SK-N-SH (cell line): ENCODE measurements at regions not wholly inside any gene's neighbourhood (a gene's known extent, or its start where the extent isn't known, plus 50 kb on each side); places are given as distances from the start of the nearest gene placed in this dataset.

ENCODE experiments used
- CTCF ChIA-PET: fragments of 300-600, 350-600 bp; formaldehyde crosslinking; extraction: SDS; loops from one replicate; lab custom pipeline; 2021; lab: Yijun Ruan, JAX
- POLR2A ChIA-PET: fragments of 350-600 bp; sonication (Branson Sonifier 250); formaldehyde crosslinking; extraction: SDS; loops from one replicate; lab custom pipeline; 2020; ENCODE audit warnings: antibody characterized with exemption, inconsistent platforms; lab: Yijun Ruan, JAX
- DNase-seq: peaks from one replicate; pipeline ENCODE4 v3.0.0; 2012
- H2AFZ ChIP-seq: fragments of 200-600 bp; sonication (generic); 2 replicates; pipeline ENCODE4 v1.8.1; 2016; ENCODE audit warnings: antibody characterized with exemption, mild to moderate bottlenecking, low read depth
- H3F3A ChIP-seq: fragments of 200-600 bp; sonication (generic); replicated peaks from 2 replicates; pipeline ENCODE3; 2016; ENCODE audit warnings: antibody characterized with exemption, mild to moderate bottlenecking; ENCODE audit not compliant: insufficient read depth
- H3K27ac ChIP-seq, 2 experiments: fragments of 200-500 bp in 1 of 2; fragments of 200-600 bp in 1 of 2; sonication (Bioruptor generic) in 1 of 2; sonication (generic), shearing (Covaris generic) in 1 of 2; 2 replicates each; pipeline versions ENCODE4 v1.5.1 to v1.6.1; 2014 to 2016; ENCODE audit warnings: low read depth in 2 of 2, inconsistent platforms in 1 of 2, low read length in 1 of 2, mild to moderate bottlenecking in 1 of 2, mixed read lengths in 1 of 2
- H3K27me3 ChIP-seq: fragments of 200-600 bp; sonication (generic), shearing (Covaris generic); 2 replicates; pipeline ENCODE4 v1.6.1; 2016; ENCODE audit warnings: mixed run types; ENCODE audit not compliant: insufficient read depth
- H3K36me3 ChIP-seq, 2 experiments: fragments of 200-500 bp in 1 of 2; fragments of 200-600 bp in 1 of 2; sonication (Bioruptor generic) in 1 of 2; sonication (generic) in 1 of 2; replicated peaks in 1 of 2; 2 replicates each; pipeline versions ENCODE3 to v1.5.1; 2014 to 2016; ENCODE audit warnings: low read length in 1 of 2, mild to moderate bottlenecking in 1 of 2; ENCODE audit not compliant: insufficient read depth in 2 of 2, control insufficient read depth in 1 of 2
- H3K4me1 ChIP-seq, 2 experiments: fragments of 200-500 bp in 1 of 2; fragments of 200-600 bp in 1 of 2; sonication (Bioruptor generic) in 1 of 2; sonication (generic), shearing (Covaris generic) in 1 of 2; 2 replicates each; pipeline versions ENCODE4 v1.5.1 to v1.6.1; 2014 to 2016; ENCODE audit warnings: low read depth in 1 of 2, low read length in 1 of 2, mixed run types in 1 of 2; ENCODE audit not compliant: insufficient read depth in 2 of 2, control insufficient read depth in 1 of 2
- H3K4me2 ChIP-seq: fragments of 200-600 bp; sonication (generic), shearing (Covaris generic); 2 replicates; pipeline ENCODE4 v1.6.1; 2017; ENCODE audit warnings: mixed run types
- H3K4me3 ChIP-seq, 2 experiments: fragments of 200-500 bp in 1 of 2; fragments of 200-600 bp in 1 of 2; sonication (Bioruptor generic) in 1 of 2; sonication (generic), shearing (Covaris generic) in 1 of 2; 2 replicates each; pipeline versions ENCODE4 v1.5.1 to v1.8.1; 2014 to 2016; ENCODE audit warnings: low read depth in 2 of 2, inconsistent platforms in 1 of 2, low read length in 1 of 2, mild to moderate bottlenecking in 1 of 2, mixed read lengths in 1 of 2, moderate library complexity in 1 of 2
- H3K79me2 ChIP-seq: fragments of 200-600 bp; sonication (generic); 2 replicates; pipeline ENCODE4 v1.8.1; 2017; ENCODE audit warnings: mild to moderate bottlenecking; ENCODE audit not compliant: insufficient read depth
- H3K9ac ChIP-seq: fragments of 200-600 bp; sonication (generic); 2 replicates; pipeline ENCODE4 v1.6.1; 2017; ENCODE audit warnings: mixed run types
- H3K9me2 ChIP-seq: fragments of 200-600 bp; sonication (generic); 2 replicates; pipeline ENCODE4 v1.6.1; 2017; ENCODE audit warnings: mixed run types
- H3K9me3 ChIP-seq: fragments of 200-600 bp; sonication (generic); 2 replicates; pipeline ENCODE4 v1.6.1; 2017; ENCODE audit warnings: mixed run types, mild to moderate bottlenecking, moderate library complexity
- H4K20me1 ChIP-seq: fragments of 200-600 bp; sonication (generic); 2 replicates; pipeline ENCODE4 v1.6.1; 2017; ENCODE audit warnings: mild to moderate bottlenecking, mixed run types; ENCODE audit not compliant: insufficient read depth
- EP300 ChIP-seq, 2 experiments: IDR thresholded peaks; 2 replicates each; pipeline versions ENCODE4 v1.4.0 to v1.6.1; 2012; ENCODE audit warnings: borderline replicate concordance in 1 of 2, low read depth in 1 of 2, low read length in 1 of 2
- FOXJ3 ChIP-seq: sonication (generic); formaldehyde crosslinking; IDR thresholded peaks from 2 replicates; pipeline ENCODE4 v1.5.1; 2020; ENCODE audit warnings: mild to moderate bottlenecking, missing genetic modification reagents
- FOXM1 ChIP-seq: IDR thresholded peaks from 2 replicates; pipeline ENCODE4 v1.4.0; 2012; ENCODE audit warnings: low read depth, mild to moderate bottlenecking
- GABPA ChIP-seq: IDR thresholded peaks from 2 replicates; pipeline ENCODE4 v1.4.0; 2012; ENCODE audit warnings: low read depth, mild to moderate bottlenecking
- MXI1 ChIP-seq: IDR thresholded peaks from 2 replicates; pipeline ENCODE4 v1.6.1; 2012; ENCODE audit warnings: mild to moderate bottlenecking, low read depth, low read length, improper control_type of control experiment
- NFIC ChIP-seq: IDR thresholded peaks from 2 replicates; pipeline ENCODE4 v1.4.0; 2012; ENCODE audit warnings: borderline replicate concordance
- POLR2AphosphoS5 ChIP-seq: IDR thresholded peaks from 2 replicates; pipeline ENCODE4 v1.6.1; 2012; ENCODE audit warnings: low read depth, low read length
- RAD21 ChIP-seq: IDR thresholded peaks from 2 replicates; pipeline ENCODE4 v1.6.1; 2012; ENCODE audit warnings: mild to moderate bottlenecking, low read length
- SIN3A ChIP-seq: IDR thresholded peaks from 2 replicates; pipeline ENCODE4 v1.6.1; 2012; ENCODE audit warnings: low read depth, mild to moderate bottlenecking, low read length, moderate library complexity, borderline replicate concordance
- TAF1 ChIP-seq: IDR thresholded peaks from 2 replicates; pipeline ENCODE4 v1.6.1; 2012; ENCODE audit warnings: low read depth, mild to moderate bottlenecking, low read length, moderate library complexity, borderline replicate concordance
- TCF12 ChIP-seq: IDR thresholded peaks from 2 replicates; pipeline ENCODE4 v1.4.0; 2012
- TEAD4 ChIP-seq: IDR thresholded peaks from 2 replicates; pipeline ENCODE4 v1.4.0; 2012; ENCODE audit warnings: mild to moderate bottlenecking, borderline replicate concordance; ENCODE audit not compliant: insufficient read depth
- WGBS: methylation state at CpG from one replicate; pipeline ENCODE4 v1.1.6; 2017; ENCODE audit warnings: low lambda C conversion rate; 5-methylcytosine and 5-hydroxymethylcytosine counted together
- TF ChIP-seq, protein P1 (sequence below): IDR thresholded peaks from 2 replicates; pipeline ENCODE4 v1.4.0; 2012; ENCODE audit warnings: low read depth, borderline replicate concordance
- TF ChIP-seq, protein P2 (sequence below): fragments of 150-350 bp; IDR thresholded peaks from 2 replicates; pipeline ENCODE4 v1.6.1; 2017; ENCODE audit warnings: antibody characterized with exemption, low read length, low read depth, borderline replicate concordance
- TF ChIP-seq, protein P3 (sequence below): IDR thresholded peaks from 2 replicates; pipeline ENCODE4 v1.4.0; 2012; ENCODE audit warnings: low read depth, borderline replicate concordance

- POLR2A ChIA-PET = no interaction called here
- 91% methylated on average over 2 of the region's 2 CpGs for WGBS
These were observed 528.7 kb downstream of the ZIC1 start for GRCh38 chr3:147937891-147938290.

DNA sequence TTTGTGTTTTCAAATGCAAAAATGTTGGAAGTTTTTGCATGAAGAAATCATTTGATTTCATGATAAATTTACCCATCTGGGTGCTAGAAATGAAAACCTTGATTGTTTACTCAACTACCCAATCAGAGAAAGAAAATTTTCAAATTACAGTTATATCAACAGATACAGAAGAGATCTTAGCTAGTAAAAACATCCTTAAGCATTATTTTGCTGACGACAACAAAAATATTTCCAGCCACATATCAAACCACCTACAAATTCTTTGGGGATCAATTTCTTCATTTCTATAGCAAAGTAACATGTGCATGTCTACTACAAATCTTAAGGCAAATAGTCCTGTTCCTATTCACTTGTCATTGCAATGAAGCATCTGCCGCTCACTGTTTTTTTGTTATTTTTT lies 530.3 kb downstream of the ZIC1 start:
- TF ChIP-seq GABPA (no peak), FOXJ3 (CRISPR knock-in tag) (no peak), TEAD4 (no peak), RAD21 (no peak), FOXM1 (no peak)
- TF ChIP-seq, protein P1, sequence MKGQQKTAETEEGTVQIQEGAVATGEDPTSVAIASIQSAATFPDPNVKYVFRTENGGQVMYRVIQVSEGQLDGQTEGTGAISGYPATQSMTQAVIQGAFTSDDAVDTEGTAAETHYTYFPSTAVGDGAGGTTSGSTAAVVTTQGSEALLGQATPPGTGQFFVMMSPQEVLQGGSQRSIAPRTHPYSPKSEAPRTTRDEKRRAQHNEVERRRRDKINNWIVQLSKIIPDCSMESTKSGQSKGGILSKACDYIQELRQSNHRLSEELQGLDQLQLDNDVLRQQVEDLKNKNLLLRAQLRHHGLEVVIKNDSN = no peak
- TF ChIP-seq, protein P2, sequence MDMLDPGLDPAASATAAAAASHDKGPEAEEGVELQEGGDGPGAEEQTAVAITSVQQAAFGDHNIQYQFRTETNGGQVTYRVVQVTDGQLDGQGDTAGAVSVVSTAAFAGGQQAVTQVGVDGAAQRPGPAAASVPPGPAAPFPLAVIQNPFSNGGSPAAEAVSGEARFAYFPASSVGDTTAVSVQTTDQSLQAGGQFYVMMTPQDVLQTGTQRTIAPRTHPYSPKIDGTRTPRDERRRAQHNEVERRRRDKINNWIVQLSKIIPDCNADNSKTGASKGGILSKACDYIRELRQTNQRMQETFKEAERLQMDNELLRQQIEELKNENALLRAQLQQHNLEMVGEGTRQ = no peak
- TF ChIP-seq, all 33 proteins: peak for 0
- H3K4me3 ChIP-seq = no peak overlapping the region
- H3K27ac ChIP-seq = no peak overlapping the region
- H3K4me2 ChIP-seq = no peak overlapping the region
- POLR2A ChIA-PET = no interaction called here
- H3K79me2 ChIP-seq = no peaks in the 10 kb centered on the region
- no peaks in the 10 kb centered on the region for H4K20me1 ChIP-seq
- WGBS = 100% methylated on average over 2 of the region's 2 CpGs
- no peak overlapping the region for H2AFZ ChIP-seq
- peaks cover 0 to 22% of the 10 kb centered on the region in 2 experiments; a peak in 2 of 4 replicates for H3K4me1 ChIP-seq
- no peaks in the 10 kb centered on the region for H3K36me3 ChIP-seq
- no peaks in the 10 kb centered on the region for H3K27me3 ChIP-seq
- no peaks in the 10 kb centered on the region for H3K9me2 ChIP-seq
- no peak for DNase-seq
- peaks cover 23% of the 10 kb centered on the region for H3F3A ChIP-seq
- H3K9ac ChIP-seq = no peak overlapping the region
- no peaks in the 10 kb centered on the region for H3K9me3 ChIP-seq
- CTCF ChIA-PET = no interaction called here

More at GRCh38 chr3:147937891-147938290, 528.7 kb downstream of the ZIC1 start:
- TF ChIP-seq NFIC = no peak
- TF ChIP-seq EP300 (IDR thresholded peaks at IDR 0.05; ENCODE audit: borderline replicate concordance in 1 of 2, low read depth in 1 of 2, low read length in 1 of 2) = no peak
- TF ChIP-seq POLR2AphosphoS5 = no peak
- no peak for TF ChIP-seq FOXM1
- TF ChIP-seq, protein P3, sequence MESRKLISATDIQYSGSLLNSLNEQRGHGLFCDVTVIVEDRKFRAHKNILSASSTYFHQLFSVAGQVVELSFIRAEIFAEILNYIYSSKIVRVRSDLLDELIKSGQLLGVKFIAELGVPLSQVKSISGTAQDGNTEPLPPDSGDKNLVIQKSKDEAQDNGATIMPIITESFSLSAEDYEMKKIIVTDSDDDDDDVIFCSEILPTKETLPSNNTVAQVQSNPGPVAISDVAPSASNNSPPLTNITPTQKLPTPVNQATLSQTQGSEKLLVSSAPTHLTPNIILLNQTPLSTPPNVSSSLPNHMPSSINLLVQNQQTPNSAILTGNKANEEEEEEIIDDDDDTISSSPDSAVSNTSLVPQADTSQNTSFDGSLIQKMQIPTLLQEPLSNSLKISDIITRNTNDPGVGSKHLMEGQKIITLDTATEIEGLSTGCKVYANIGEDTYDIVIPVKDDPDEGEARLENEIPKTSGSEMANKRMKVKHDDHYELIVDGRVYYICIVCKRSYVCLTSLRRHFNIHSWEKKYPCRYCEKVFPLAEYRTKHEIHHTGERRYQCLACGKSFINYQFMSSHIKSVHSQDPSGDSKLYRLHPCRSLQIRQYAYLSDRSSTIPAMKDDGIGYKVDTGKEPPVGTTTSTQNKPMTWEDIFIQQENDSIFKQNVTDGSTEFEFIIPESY = no peak
- TF ChIP-seq TAF1 = no peak
- no peak for TF ChIP-seq TCF12
- no peak for TF ChIP-seq MXI1
- TF ChIP-seq GABPA = no peak
- TF ChIP-seq SIN3A = no peak
- TF ChIP-seq, protein P2 = no peak
- Histone ChIP-seq H3K9me3 (no peaks in the 10 kb centered on the region), H3F3A (peaks cover 8% of the 10 kb centered on the region), H3K4me3 (no peak overlapping the region), H3K9me2 (no peaks in the 10 kb centered on the region), H3K27me3 (no peaks in the 10 kb centered on the region), H3K36me3 (no peaks in the 10 kb centered on the region), H4K20me1 (no peaks in the 10 kb centered on the region), H3K79me2 (no peaks in the 10 kb centered on the region), H3K4me1 (peaks cover 0 to 15% of the 10 kb centered on the region in 2 experiments; a peak in 2 of 4 replicates), H3K4me2 (no peak overlapping the region), H2AFZ (no peak overlapping the region), H3K27ac (no peak overlapping the region), H3K9ac (no peak overlapping the region)
- no peak for DNase-seq
- CTCF ChIA-PET = interaction anchor here (1.5 kb wide), 1 partner anchor 140 kb away, joined by 4 read pairs; no protein-coding TSS in a partner anchor
